ENCODE measurements at regions not wholly inside any gene's neighbourhood (a gene's known extent, or its start where the extent isn't known, plus 50 kb on each side); places are given as distances from the start of the nearest gene placed in this dataset.

DNA sequence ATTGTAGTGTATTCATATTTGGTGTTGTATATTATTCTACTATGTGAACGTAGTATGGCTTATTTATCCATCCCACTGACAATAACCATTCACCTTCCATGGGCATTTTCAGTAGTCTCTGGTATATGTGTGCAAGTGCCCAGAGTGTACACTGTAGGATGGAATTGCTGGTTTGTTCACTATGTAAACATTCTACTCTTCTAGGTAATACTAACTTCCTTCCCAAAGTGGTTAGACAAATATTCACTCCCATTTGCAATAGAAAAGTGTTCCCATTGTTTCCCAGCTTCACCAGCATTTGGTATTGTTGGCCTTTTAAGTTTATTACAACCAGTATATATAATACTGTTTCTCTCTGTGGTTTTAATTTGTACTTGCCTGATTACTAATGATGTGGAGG is 153.7 kb downstream of the C7orf25 start:
- H2BK20ac ChIP-seq (ENCODE audit: low read depth, low read length, poor library complexity, severe bottlenecking), result no peak overlapping the region

More for the DNA sequence above, 153.7 kb downstream of the C7orf25 start:
- H3K23me2 ChIP-seq (ENCODE audit: insufficient read length, low read depth, low read length, poor library complexity, severe bottlenecking), result no peaks in the 10 kb centered on the region
- no peaks in the 10 kb centered on the region; the same call in 1 of the 2 replicates for H3K4me1 ChIP-seq (ENCODE audit: insufficient read depth, low read length)
- H3K79me2 ChIP-seq (ENCODE audit: insufficient read depth, low read length), result no peaks in the 10 kb centered on the region
- H3K23ac ChIP-seq (ENCODE audit: insufficient read length, low read depth, low read length), result no peak overlapping the region
- no peaks in the 10 kb centered on the region for H3K9me3 Mint-ChIP-seq
- TF ChIP-seq, protein P1, sequence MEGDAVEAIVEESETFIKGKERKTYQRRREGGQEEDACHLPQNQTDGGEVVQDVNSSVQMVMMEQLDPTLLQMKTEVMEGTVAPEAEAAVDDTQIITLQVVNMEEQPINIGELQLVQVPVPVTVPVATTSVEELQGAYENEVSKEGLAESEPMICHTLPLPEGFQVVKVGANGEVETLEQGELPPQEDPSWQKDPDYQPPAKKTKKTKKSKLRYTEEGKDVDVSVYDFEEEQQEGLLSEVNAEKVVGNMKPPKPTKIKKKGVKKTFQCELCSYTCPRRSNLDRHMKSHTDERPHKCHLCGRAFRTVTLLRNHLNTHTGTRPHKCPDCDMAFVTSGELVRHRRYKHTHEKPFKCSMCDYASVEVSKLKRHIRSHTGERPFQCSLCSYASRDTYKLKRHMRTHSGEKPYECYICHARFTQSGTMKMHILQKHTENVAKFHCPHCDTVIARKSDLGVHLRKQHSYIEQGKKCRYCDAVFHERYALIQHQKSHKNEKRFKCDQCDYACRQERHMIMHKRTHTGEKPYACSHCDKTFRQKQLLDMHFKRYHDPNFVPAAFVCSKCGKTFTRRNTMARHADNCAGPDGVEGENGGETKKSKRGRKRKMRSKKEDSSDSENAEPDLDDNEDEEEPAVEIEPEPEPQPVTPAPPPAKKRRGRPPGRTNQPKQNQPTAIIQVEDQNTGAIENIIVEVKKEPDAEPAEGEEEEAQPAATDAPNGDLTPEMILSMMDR (conservative IDR thresholded peaks at IDR 0.05), result no peak
- no peak for DNase-seq
- no peak overlapping the region for H3K56ac ChIP-seq (ENCODE audit: insufficient read length, low read depth, low read length)
- no peak overlapping the region for H3K18ac ChIP-seq (ENCODE audit: insufficient read length, low read depth, low read length)
- no peak overlapping the region for H3K4me2 ChIP-seq (ENCODE audit: insufficient read depth, insufficient read length, low read length)
- H4K8ac ChIP-seq (replicated peaks; ENCODE audit: insufficient read length, low read depth, low read length), result no peak overlapping the region
- no peak overlapping the region for H2BK15ac ChIP-seq (ENCODE audit: low read depth, low read length)
- H2BK5ac ChIP-seq (ENCODE audit: insufficient read length, low read length), result no peak overlapping the region
- no peak overlapping the region for H2BK120ac ChIP-seq (ENCODE audit: low read depth, low read length, poor library complexity, severe bottlenecking)
- no peak overlapping the region for H3K27ac ChIP-seq (ENCODE audit: insufficient read length, low read depth, low read length)
- H3K4me3 Mint-ChIP-seq, result no peak overlapping the region
- H3K27me3 Mint-ChIP-seq (ENCODE audit: low read depth), result peaks cover 4% of the 10 kb centered on the region; the same call in 1 of the 2 replicates
- no peak overlapping the region for H3K4ac ChIP-seq (ENCODE audit: low read depth, low read length)
- H2BK12ac ChIP-seq (ENCODE audit: insufficient read length, low read depth, low read length), result no peak overlapping the region
- no peak overlapping the region for H3K27ac Mint-ChIP-seq
- no peaks in the 10 kb centered on the region for H3K36me3 Mint-ChIP-seq (ENCODE audit: insufficient read depth in 1 of 3, low read depth in 3 of 3)
- H3K79me1 ChIP-seq (ENCODE audit: insufficient read depth, low read depth, low read length, poor library complexity, severe bottlenecking), result no peaks in the 10 kb centered on the region
- H3K9me3 ChIP-seq (ENCODE audit: control insufficient read depth, low read depth, low read length), result peaks cover 5% of the 10 kb centered on the region
- no peak overlapping the region for H4K91ac ChIP-seq (ENCODE audit: insufficient read length, low read depth, low read length)
- no peak overlapping the region for H3K9ac ChIP-seq (ENCODE audit: extremely low read depth, insufficient read length, low read length)
- no peak overlapping the region for H3K14ac ChIP-seq (ENCODE audit: insufficient read depth, low read length)
- no peaks in the 10 kb centered on the region for H3K27me3 ChIP-seq (ENCODE audit: insufficient read depth, low read length)
- H3K4me1 Mint-ChIP-seq, result peaks cover 12 to 16% of the 10 kb centered on the region in 2 experiments
- H3T11ph ChIP-seq (ENCODE audit: low read length), result no peak overlapping the region
- H4K20me1 ChIP-seq (ENCODE audit: control insufficient read depth, insufficient read depth, insufficient read length), result no peaks in the 10 kb centered on the region
- no peak overlapping the region for H4K5ac ChIP-seq (ENCODE audit: insufficient read length, low read depth, low read length)
- WGBS (ENCODE audit: extremely low coverage, insufficient read length, low lambda C conversion rate), result no CpG with 5 or more reads among the region's 1 CpG
- H2AFZ ChIP-seq (ENCODE audit: low read length), result no peak overlapping the region
- H2AK5ac ChIP-seq (ENCODE audit: insufficient read length, low read length), result no peak overlapping the region
